D721Med (cell line): ENCODE measurements at regions not wholly inside any gene's neighbourhood (a gene's known extent, or its start where the extent isn't known, plus 50 kb on each side); places are given as distances from the start of the nearest gene placed in this dataset.

ENCODE experiments used
- DNase-seq: peaks from one replicate; pipeline ENCODE4 v3.0.0; 2011; ENCODE audit warnings: low spot score; ENCODE audit not compliant: insufficient read length
- FAIRE-seq: peaks from 2 replicates; lab custom pipeline; 2011; peaks lifted over from hg19 to GRCh38; lab: Jason Lieb, UNC
- CTCF ChIP-seq: IDR thresholded peaks from 2 replicates; pipeline ENCODE4 v1.5.1; 2012; ENCODE audit warnings: mild to moderate bottlenecking, control low read depth; ENCODE audit not compliant: insufficient read depth; ENCODE audit errors: missing control alignments

GRCh38 chr3:73705792-73706191 lies 81.1 kb upstream of the PDZRN3 start:
- no peak for TF ChIP-seq CTCF
- no peak for DNase-seq
- no peak for FAIRE-seq

GRCh38 chr3:73699327-73699726 lies 74.6 kb upstream of the PDZRN3 start:
- DNase-seq (no peak), FAIRE-seq (no peak)
- no peak for TF ChIP-seq CTCF

- DNase-seq = no peak
- TF ChIP-seq CTCF = no peak
- no peak for FAIRE-seq
Observed at GRCh38 chr3:73697020-73697419, 72.3 kb upstream of the PDZRN3 start.

GRCh38 chr3:73695841-73696240 lies 71.1 kb upstream of the PDZRN3 start:
- no peak for TF ChIP-seq CTCF
- FAIRE-seq = no peak
- DNase-seq = no peak

- TF ChIP-seq CTCF = no peak
- FAIRE-seq = no peak
- no peak for DNase-seq
Observed at GRCh38 chr3:73694983-73695757, 70.4 kb upstream of the PDZRN3 start.

GRCh38 chr3:73687106-73688004 lies 62.6 kb upstream of the PDZRN3 start:
- TF ChIP-seq CTCF = no peak
- FAIRE-seq (no peak), DNase-seq (no peak)

- TF ChIP-seq CTCF = no peak
- no peak for FAIRE-seq
- no peak for DNase-seq
Observed at GRCh38 chr3:73685061-73685460, 60.3 kb upstream of the PDZRN3 start.
